GM23248 (cell line): ENCODE measurements at regions not wholly inside any gene's neighbourhood (a gene's known extent, or its start where the extent isn't known, plus 50 kb on each side); places are given as distances from the start of the nearest gene placed in this dataset.

Source experiments
- EZH2 ChIP-seq: fragments of 200-600 bp; sonication (generic); IDR thresholded peaks from 2 replicates; pipeline ENCODE4 v1.6.1; 2018; ENCODE audit warnings: antibody characterized with exemption, mild to moderate bottlenecking; ENCODE audit not compliant: insufficient read depth, poor library complexity, severe bottlenecking
- EZH2phosphoT487 ChIP-seq: fragments of 200-600 bp; sonication (generic); IDR thresholded peaks from 2 replicates; pipeline ENCODE4 v1.6.1; 2018; ENCODE audit warnings: antibody characterized with exemption, moderate library complexity, mild to moderate bottlenecking, low read depth; ENCODE audit not compliant: insufficient read depth

DNA sequence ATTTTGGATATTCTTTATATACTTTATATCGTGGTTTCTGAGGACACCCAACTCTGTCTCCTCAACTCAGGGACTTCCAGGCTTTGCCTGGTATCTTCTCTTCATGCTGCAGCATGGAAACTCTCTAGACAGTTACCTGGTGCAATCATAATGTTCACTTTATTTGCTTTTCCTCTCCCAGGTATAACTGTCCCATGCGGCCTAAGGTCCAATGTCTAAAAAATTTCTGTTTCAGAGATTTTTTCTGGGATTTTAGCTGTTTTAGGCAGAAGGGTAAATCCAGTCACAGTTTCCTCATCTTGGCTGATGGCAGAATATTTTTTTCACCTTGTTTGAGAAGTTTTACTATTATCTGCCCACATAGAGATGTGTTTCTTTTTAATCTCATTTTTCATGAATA lies 139.9 kb upstream of the KCNMB2 start:
- TF ChIP-seq EZH2 (no peak), EZH2phosphoT487 (no peak)
